ENCODE measurements at regions not wholly inside any gene's neighbourhood (a gene's known extent, or its start where the extent isn't known, plus 50 kb on each side); places are given as distances from the start of the nearest gene placed in this dataset.
"Not testable (repeated sequence)": the region's sequence is repeated elsewhere in the genome, so short reads cannot be mapped to it uniquely, and the experiment has no call there.

DNA sequence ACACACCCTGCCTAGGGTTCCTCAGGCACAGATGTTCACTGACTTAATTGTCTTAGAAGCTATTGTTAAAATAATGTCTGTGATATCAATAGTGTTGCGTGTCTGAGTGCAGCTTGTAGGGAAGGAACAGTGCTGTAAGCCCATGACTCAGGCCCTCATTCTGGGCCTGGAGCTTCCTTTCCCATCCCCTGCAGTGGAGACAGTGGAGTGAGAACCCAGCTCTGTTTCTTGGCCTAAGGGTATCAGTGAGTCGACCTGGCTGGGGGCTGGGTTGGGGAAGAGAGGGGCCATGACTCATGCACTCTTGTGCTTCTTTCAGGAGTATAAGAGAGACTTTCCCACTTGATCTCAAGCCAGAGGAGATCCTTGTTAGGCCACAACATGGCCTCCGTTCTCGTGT, 106.8 kb downstream of the HRH4 start:
- no peak for DNase-seq

DNA sequence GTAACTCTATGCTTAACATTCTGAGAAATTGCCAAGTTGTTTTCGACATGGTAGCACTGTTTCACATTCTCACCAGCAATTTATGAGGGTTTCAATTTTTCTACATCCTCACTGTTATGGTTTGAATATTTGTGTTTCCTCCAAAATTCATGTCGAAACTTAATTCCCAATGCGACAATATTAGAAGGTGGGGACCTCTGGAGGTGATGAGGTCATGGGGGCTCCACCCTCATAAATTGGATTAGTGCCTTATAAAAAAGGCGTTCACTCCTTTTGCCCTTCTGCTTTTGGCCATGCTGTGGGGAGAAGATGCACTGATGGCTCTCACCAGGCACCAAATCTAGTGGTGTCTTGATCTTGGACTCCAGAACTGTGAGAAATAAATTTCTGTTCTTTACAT, 110.3 kb downstream of the HRH4 start:
- DNase-seq: no peak

DNA sequence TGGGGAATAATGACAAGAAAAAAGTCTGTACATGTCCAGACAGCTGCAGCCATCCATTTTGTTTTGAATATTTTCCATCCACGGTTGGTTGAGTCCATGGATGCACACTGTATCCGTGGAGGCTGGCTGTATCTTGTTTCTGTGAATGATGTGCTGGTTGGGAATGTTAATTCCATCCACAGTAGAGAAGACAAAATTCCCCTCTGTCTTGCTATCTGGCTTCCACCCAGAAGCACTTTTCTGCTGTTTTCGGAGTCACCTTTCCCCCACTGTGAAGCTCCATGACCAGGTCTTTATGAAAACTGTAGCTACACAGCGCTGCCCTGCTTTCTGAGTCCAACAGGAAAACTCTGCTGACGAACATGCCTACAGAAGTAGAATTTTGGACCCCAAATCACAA, 122.3 kb downstream of the HRH4 start:
- peak; percentile 53 to 55 for DNase-seq

DNA sequence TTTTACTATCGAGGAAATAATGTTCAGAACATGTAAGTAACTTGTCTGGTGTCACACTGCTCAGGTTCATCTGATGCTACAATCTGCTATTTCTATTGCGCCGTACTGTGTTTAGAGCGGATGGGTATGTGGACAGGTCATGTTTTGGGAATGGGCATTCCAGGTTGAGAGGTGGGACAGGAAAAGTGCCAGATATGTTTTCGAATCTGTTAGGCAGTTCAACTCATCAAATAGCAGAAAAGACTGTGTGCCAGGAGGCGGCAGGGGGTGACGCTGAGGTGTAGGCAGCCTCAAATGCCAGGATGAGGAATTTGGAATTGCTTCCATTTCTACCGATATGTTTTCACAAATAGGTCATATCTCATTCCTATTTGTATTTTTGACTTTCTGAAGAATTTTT, 123.8 kb downstream of the HRH4 start:
- no peak for DNase-seq

DNA sequence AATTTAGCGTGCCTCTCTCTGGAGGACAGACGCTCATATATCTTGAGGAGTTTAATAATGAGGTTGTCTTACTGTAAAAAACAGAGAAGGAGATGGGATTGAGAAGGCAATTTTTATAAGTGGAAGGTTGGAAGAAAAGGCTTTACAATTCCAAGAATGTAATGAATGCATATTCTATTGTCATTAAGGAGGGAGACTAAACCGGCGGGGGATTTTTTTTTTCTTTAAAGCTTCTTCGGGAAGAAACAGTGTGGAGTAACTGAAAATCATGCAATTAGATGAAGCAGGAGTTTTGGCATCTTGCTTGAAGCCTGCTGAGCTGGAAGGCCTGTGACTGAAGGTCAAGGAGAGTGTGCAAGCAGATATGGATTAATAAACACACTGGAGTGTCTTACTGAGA, 124.4 kb downstream of the HRH4 start:
- no peak for DNase-seq

DNA sequence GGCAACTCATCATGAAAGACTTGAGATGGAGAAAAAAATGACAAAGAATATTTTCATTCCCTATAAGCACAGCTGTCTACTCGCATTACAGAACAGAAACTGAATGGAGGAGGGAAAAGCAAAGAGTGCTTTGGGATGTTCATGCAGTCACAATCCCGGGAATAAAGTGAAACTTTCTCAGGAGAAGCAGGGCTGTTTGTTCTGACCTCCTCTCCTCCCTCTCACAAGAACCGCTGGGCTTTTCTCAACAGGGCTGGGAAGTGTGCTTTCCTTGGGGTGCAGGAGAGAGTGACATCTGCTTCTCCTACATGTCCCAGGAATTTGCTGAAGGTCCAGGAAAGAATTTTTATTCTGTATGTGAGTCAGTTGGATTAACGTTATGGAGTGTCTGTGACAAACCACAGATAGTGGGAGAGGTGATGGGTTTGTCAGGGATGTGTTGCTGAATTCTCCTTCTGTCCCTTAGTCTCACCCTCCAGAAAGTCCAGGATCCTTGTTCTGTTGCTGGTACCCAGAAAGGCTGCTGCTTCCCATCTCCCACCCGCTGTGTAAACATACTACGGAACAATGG, 125.6 kb downstream of the HRH4 start:
- no peak for DNase-seq

DNA sequence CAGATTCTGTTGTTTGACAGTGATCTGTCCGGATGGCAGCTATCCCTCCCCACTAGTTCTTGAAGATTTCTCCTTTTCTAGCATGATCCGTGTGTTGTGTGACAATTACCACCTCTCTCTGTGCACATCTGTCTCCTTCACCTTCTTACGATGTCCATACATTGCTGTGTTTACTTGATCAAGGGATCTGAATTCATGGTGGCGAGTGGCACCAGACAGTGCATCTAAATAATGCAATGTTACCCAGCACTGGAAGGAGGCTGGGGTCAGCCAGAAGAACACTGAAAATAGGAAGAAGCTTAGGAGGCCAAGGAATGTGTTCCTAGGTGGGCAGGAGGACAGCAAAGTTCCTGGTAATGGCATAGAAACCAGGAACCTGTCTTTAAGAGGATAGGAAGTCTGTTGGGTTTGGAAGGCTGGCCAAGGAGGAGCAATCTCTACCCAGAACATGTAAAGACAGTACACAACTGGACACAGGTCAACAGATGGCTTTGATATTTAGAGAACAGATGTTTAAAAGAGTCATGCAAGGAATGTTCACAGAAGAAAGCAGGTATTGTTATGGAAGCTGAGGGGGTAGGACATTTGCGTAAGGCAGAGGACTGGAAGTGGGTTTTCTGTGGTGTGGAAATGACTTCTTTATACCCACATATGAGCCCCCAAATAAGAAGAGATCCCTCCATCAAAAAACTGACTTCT, 126.4 kb downstream of the HRH4 start:
- no peak for DNase-seq

DNA sequence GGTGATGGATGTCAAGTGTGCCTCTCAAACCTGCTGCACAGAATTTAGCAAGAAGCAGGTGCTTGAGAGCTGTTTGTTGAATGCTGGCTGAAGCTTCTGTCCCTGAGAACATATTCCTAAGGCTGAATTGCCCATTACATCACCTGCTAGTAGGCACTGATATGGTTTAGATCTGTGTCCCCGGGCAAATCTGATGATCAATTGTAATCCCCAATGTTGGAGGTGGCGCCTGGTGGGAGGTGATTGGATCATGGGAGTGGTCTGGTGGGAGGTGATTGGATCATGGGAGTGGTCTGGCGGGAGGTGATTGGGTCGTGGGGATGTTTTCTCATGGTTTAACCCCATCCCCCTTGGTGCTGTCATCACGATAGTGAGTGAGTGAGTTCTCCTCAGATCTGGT, 128.0 kb downstream of the HRH4 start:
- DNase-seq: no peak

DNA sequence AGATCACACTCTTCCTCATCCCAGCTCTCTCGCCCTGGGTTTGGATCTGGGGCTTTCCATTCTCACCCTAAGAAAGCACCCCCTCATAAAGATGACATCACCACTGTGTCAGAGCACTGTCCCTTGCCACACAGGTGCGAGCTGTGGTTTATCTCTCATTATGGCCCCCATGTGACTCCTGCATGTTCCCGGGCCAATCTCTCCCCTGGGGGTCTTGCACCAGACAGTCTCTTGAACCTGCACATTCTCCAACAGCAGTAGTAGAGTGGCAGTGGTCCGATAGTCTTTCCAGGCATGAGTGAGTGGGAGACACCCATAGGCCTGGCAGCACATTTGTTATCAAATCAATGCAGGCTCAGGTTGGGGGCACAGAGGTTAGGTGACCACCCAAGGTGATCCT, 130.5 kb downstream of the HRH4 start:
- DNase-seq: no peak

DNA sequence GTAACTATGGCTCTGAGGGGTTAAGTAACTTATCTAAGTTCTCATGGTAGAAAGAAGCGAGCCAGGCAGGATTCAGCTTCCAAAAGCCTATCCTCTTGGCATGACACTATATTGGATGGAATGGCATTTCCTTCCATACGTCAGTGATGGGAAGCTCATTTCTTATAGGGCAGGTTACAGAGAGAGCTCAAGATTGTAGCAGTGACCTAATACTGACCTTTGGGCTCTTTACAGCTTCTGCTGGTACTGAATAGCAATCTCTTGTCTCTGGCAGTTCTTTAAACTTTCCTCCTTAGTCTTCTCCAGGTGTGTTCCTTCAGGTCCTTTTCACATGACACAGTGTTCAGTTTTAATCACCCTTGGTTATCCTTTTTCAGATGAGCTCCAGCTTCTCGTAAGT, 133.0 kb downstream of the HRH4 start:
- DNase-seq: no peak

DNA sequence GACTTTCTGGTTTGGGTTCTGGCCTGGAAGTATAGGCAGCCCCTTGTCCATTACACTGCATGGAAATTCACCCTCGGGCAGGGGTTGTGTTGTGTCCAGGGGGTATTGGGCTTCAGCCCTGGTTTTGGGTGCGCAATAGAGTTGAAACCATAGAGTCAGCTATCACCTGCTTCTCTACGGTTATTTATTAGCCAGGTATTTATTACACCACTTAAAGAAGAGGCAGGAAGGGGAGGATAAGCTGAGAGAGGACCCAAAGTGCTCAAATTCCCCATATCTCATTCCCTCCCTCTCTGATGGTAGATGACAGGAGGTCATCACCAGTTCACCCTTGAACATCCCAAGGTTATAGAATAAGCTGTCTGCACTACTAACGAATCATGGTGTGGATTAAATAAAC, 133.4 kb downstream of the HRH4 start:
- DNase-seq: no peak

DNA sequence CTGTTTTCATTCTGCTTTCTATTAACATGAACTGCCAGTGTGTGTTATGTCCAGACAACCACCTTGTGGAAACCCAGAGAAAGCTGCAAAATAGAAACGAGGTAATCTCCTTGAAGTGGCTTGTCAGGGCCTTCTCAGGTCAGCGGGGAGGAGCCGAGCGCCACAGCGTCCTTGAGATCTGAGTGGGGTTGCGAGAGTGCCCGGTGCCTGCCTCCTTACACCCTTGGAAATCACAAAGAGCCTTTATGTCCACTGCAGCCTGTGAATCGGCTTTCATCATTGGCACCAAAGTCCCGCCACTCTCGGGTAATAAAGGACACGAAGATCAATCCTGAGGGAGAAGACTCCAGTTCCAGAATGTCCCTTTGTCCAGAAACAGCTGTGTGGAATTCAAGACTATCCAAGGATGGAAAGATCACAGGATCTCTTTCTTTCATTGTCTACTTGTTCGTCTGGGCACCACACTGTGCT, 135.2 kb downstream of the HRH4 start:
- no peak for DNase-seq

DNA sequence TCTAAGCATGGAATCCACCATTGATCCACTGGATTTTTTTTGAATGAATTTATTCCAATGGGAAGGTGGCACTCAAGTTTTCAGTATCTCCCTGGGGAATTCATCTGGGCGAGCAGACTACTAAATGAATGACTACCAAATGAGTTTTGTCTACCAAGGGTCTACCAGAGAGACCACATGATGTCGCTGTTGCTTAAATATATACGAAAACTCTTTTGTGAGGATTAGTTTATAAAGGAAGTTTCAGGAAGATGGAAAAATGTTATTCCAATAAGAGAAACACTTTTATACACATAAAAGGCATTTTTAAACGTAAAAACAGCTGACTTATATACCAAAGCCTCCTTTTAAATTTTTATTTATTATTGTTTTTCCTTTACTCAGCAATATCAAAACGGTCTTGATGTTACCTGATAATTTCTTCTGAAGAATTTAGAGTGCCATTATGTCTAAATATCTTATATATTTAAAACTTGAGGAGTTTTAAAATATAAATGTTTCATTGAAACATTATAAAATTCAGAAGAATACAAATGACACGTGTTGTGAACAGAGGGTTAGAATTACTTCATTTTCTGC, 139.7 kb downstream of the HRH4 start:
- DNase-seq: peak; percentile 70 to 85

DNA sequence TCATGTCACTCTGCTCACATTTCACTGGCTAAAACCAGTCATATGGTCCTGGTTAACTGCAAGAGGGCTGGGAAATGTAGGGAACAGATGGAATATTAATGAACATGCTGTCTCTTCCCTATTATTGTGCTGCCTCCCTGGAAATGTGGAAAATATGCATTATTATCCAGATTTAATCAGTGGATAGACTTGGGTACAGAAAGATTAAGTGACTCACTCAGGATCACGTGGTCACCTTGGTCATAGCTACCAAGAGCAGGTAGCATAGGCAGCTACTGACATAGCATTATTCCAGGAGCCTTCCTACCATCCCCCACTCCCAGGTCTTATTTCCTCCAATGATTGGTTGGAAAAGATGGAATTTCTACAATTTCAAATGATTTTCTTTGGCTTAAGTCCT, 141.1 kb downstream of the HRH4 start:
- DNase-seq: peak in 1 of 2 experiments; percentile 33

DNA sequence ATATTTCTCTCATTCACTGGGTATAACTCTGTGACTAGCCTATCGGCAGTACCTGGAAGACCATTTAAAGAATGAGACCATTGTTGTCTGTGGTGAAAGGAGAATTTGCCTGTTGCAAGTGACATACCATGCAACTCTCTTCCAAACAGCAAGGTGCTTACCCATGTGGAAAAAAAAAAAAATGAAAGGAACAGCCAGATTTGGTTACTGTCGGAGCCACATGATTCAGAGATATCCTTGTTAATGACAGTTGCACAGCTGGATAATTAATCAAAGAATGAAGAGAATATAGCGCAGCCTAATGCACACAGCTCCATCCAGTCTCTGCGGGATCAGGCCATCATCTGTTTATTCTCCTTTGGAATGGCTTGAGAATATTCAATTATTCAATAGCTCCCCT, 141.8 kb downstream of the HRH4 start:
- DNase-seq: peak; percentile 89 to 94

DNA sequence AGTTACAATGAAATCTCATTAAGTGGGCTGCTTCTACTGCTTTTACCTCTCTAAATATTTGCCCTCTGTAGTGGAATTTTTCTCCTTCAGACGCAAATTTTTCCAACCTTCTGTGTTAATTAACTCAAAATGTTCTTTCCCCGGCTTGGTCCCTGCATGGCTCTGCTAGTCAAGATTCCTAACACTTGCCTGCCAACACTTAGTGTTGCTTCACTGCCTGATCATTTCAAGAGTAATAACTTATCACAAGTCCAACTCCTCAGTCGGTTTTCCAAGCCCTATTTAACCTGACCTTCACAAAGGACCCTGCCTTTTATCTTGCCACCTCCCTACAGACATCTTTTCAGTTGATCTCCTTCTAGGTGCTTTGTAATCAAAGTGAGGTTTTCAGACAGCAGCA, 142.7 kb downstream of the HRH4 start:
- no peak for DNase-seq

DNA sequence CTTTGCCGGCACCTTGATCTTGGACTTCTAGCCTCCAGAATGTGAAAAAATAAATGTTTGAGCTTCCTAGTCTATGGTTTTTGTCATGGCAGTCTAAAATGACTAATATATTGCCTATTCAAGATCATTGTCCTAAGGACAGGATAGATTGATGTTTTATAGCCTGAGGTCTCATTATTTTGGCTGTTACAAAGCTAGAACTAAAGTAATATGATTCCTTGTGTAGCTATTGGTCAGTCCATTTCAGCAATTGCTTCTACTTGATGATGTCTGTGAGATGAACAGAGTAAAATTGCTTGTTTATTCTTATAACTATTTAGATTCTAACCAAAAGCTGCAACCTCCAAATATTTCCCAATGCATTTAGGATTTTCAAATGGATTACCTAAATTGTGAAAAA, 145.0 kb downstream of the HRH4 start:
- DNase-seq: no peak

DNA sequence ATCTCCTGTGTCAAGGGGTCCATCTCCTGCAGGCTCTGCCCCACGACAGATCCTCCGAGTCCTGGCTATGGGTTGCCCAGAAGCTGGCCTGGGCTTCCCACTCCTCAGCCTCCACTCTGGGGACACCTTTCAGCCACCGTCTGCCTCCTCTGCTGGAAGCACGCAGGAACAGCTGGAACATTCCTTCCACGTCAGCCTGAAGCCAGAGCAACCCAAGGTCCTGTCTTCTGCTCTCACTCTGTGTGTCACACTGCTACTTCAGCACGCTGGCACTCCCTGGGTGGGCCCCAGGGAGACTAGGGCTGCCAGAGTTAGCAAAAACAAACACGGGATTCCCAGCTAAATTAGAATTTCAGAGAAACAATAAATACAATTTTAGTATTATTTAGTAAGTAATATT, 148.8 kb downstream of the HRH4 start:
- DNase-seq: no peak

DNA sequence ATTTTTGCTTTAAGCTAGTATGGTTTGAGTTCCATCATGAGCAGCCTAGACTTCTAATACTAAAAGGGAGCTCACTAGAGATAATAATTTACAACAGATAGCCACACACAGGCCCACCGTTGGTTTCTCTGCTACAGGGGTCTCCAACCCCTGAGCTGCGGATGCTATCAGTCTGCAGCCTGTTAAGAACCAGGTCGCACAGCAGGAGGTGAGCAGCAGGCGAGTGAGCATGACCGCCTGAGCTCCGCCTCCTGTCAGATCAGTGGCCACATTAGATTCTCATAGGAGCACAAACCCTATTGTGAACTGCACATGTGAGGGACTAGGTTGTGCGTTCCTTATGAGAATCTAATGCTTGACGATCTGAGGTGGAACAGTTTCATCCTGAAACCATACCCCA, 150.6 kb downstream of the HRH4 start:
- DNase-seq: no peak

DNA sequence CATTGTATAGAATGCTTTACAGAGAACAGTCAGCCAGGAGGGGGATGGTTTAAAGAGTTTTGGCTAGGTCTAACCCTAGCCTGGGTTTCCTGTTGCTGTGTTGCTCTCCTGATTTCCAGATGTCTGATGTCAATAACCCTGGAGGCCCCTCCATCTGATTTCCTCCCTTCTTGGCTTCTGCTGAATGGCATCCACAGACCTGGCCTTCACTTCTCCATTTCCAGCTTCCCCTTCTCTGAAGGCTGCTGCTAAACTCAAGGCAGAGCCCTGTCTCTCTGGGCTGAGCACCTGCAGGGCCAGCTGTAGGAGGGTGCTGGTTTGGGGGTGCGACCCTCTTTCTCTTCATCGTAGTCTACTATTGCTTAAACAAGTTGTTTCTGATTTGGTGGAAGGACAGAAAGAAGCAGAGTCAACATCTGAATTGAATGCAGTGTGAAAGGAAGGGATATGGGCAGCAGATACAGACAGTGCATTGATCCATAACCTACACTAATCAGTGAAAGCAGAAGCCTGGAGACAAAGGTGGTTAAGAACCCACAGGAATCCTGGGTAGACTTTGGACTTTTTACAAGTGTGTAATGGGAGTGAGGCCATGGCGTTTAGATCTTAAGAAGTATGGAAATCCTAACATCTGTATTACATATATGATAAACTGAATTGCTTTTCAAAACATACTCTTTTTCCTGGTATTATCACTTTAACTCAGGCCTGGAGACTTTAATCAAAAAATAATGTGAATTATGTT, 153.6 kb downstream of the HRH4 start:
- DNase-seq: no peak

DNA sequence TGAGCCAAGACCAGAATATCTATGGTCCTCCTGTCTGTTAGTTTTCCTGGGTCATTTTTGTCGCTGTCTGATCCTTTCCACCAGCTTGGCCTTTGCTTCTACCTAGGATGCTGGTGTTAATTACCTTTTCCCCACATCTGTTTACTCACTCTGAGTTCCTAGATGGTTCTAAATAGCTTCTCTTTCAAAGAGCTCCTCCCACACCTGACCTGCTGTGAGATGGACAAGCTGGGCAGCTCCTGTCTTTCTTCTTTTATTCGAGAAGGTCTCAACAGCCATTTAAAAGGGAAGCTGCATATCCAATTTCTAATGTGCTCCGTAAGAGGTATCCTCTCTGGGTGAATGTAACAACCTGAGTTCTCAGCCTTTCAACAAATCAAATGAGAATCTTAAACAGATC, 156.2 kb downstream of the HRH4 start:
- no peak for DNase-seq

DNA sequence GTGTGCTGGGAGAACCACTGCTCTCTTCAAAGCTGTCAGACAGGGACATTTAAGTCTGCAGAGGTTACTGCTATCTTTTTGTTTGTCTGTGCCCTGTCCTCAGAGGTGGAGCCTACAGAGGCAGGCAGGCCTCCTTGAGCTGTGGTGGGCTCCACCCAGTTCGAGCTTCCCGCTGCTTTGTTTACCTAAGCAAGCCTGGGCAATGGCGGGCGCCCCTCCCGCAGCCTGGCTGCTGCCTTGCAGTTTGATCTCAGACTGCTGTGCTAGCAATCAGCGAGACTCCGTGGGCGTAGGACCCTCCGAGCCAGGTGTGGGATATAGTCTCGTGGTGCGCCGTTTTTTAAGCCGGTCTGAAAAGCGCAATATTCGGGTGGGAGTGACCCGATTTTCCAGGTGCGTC, 164.0 kb downstream of the HRH4 start:
- DNase-seq: not testable (repeated sequence)

DNA sequence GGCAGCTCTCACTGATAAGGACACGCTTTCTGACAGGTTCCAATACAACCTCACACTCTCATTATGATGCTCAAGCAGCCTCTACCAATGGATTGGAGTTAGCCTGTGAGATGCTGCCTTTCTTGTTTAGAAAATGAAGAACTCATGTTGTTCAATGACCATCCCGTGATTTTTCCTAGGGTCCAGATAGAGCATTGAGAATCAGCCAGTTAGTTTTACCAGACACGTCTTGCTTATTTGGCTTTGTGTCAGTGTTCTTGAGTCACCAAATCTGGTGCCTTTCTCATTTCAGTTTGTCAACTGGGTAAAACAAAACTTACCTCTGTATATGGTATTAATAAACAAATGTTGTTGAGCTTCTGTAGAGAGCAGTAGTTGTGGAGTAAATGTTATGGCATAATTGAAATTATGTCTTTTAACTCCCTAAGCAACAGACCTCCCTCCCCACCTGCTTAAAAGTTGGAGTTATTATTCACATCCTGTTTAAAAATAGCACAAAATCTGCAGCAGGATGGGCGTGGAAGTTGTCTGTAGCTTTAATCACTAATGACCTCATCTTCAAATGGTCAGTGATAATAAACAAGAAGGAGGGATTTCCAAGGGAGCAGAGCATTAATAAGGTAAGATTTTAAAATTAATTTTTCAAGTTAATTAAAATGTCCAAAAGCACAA, 167.3 kb downstream of the HRH4 start:
- DNase-seq: no peak

All from NCI-H526 (cell line).